ENCODE measurements at regions not wholly inside any gene's neighbourhood (a gene's known extent, or its start where the extent isn't known, plus 50 kb on each side); places are given as distances from the start of the nearest gene placed in this dataset.

DNA sequence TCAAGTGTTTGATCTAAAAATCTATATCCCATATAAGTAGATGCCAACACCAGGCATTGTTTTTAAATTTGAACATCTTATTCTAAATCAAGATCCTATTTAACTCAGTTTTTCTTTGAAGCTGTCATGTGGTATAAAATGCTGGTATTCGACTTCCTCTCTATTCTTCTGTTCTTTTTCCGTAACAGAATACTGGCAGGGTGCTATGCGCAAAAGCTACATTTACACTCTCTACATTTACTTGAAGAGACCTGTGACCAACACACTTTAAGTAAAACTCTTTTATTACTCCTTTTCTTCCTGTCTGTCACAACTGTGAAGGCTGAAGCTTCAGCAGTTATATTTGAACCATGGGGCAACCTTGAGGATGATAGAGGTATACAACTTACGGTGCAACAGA, 612.8 kb downstream of the C4orf33 start:
- no peak overlapping the region for H3K4me3 ChIP-seq (ENCODE audit: control insufficient read depth, low read depth, low read length)
- no peak for TF ChIP-seq CTCF (IDR thresholded peaks at IDR 0.05; ENCODE audit: control insufficient read depth, insufficient read depth, low read depth, low read length, missing control alignments)
- no peak for DNase-seq (ENCODE audit: low read depth)

DNA sequence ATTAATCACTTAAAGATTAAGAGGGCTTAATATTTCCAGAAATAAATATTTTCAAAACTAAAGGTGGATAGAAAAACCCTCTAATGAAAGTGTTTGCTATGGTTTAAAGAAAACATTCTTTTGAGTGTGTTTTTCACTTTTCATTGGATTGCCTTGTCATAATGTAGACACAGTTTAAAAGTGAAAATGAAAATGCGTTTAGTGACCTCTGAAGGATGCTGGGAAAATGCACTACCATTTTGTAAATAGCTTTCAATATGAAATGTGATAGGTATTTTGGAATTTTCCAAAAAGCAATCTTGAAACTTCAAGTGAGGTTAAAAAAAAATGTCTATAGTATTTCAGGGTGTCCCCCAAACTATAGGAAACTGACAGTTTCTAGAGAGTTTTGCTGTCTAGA, 642.2 kb downstream of the C4orf33 start:
- H3K4me3 ChIP-seq (ENCODE audit: control insufficient read depth, low read depth, low read length): no peak overlapping the region
- no peak for DNase-seq (ENCODE audit: low read depth)
- TF ChIP-seq CTCF (IDR thresholded peaks at IDR 0.05; ENCODE audit: control insufficient read depth, insufficient read depth, low read depth, low read length, missing control alignments): no peak

GRCh38 chr4:129747756-129748155, 651.8 kb downstream of the C4orf33 start:
- DNase-seq (ENCODE audit: low read depth): no peak
- H3K4me3 ChIP-seq (ENCODE audit: control insufficient read depth, low read depth, low read length): no peak overlapping the region
- no peak for TF ChIP-seq CTCF (IDR thresholded peaks at IDR 0.05; ENCODE audit: control insufficient read depth, insufficient read depth, low read depth, low read length, missing control alignments)

DNA sequence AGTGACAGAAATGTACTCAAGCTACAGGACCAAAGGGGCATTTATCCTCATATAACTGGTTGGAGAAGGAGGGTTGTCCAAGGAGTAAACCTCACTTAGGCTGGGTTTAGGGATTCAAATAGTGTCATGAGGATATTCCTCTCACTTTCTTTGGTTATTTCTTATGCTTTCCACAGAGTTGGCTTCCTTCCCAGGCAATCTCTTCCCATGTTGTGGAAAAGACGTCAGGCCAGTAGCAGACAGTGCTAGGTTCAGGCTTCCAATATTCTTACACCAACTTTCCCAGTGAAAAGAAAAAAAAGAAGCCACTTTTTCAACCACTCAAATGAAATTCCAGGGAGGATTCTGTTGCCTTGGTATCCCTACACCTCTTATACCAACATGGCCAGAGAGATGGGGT, 653.0 kb downstream of the C4orf33 start:
- TF ChIP-seq CTCF (IDR thresholded peaks at IDR 0.05; ENCODE audit: control insufficient read depth, insufficient read depth, low read depth, low read length, missing control alignments): no peak
- no peak overlapping the region for H3K4me3 ChIP-seq (ENCODE audit: control insufficient read depth, low read depth, low read length)
- no peak for DNase-seq (ENCODE audit: low read depth)

GRCh38 chr4:129751646-129752045, 655.7 kb downstream of the C4orf33 start:
- no peak overlapping the region for H3K4me3 ChIP-seq (ENCODE audit: control insufficient read depth, low read depth, low read length)
- no peak for TF ChIP-seq CTCF (IDR thresholded peaks at IDR 0.05; ENCODE audit: control insufficient read depth, insufficient read depth, low read depth, low read length, missing control alignments)
- DNase-seq (ENCODE audit: low read depth): no peak

GRCh38 chr4:129783596-129783995, 687.6 kb downstream of the C4orf33 start:
- DNase-seq (ENCODE audit: low read depth): no peak
- no peak overlapping the region for H3K4me3 ChIP-seq (ENCODE audit: control insufficient read depth, low read depth, low read length)
- no peak for TF ChIP-seq CTCF (IDR thresholded peaks at IDR 0.05; ENCODE audit: control insufficient read depth, insufficient read depth, low read depth, low read length, missing control alignments)

- no peak overlapping the region for H3K4me3 ChIP-seq (ENCODE audit: control insufficient read depth, low read depth, low read length)
- TF ChIP-seq CTCF (IDR thresholded peaks at IDR 0.05; ENCODE audit: control insufficient read depth, insufficient read depth, low read depth, low read length, missing control alignments): no peak
- DNase-seq (ENCODE audit: low read depth): no peak
Measured at GRCh38 chr4:129788486-129788885, 692.5 kb downstream of the C4orf33 start.
